ENCODE measurements at regions not wholly inside any gene's neighbourhood (a gene's known extent, or its start where the extent isn't known, plus 50 kb on each side); places are given as distances from the start of the nearest gene placed in this dataset.

GRCh38 chr4:111510535-111510934 lies 634.7 kb upstream of the FAM241A start:
- Histone ChIP-seq H3K4me3 (ENCODE audit: low read length) (no peak overlapping the region), H3K27me3 (ENCODE audit: insufficient read depth, low read length, poor library complexity, severe bottlenecking) (no peaks in the 10 kb centered on the region), H3K9me3 (ENCODE audit: low read length) (no peaks in the 10 kb centered on the region), H3K36me3 (ENCODE audit: insufficient read depth, low read length) (no peaks in the 10 kb centered on the region), H3K27ac (ENCODE audit: low read depth, low read length) (no peak overlapping the region), H3K4me1 (ENCODE audit: insufficient read depth, low read length) (no peaks in the 10 kb centered on the region)
- Mint-ChIP-seq H3K4me1 (no peaks in the 10 kb centered on the region), H3K27ac (no peak overlapping the region), H3K4me3 (no peak overlapping the region), H3K9me3 (peaks cover 0 to 7% (median 6%) of the 10 kb centered on the region in 5 donors), H3K27me3 (no peaks in the 10 kb centered on the region), H3K36me3 (peaks cover 0 to 2% (median 0%) of the 10 kb centered on the region in 3 donors)
- DNase-seq: no peak
- ChIA-PET POLR2A (no interaction called here), CTCF (no interaction called here)

- DNase-seq: no peak
- Histone ChIP-seq H3K36me3 (ENCODE audit: insufficient read depth, low read length) (no peaks in the 10 kb centered on the region), H3K4me3 (ENCODE audit: low read length) (no peak overlapping the region), H3K9me3 (ENCODE audit: low read length) (no peaks in the 10 kb centered on the region), H3K4me1 (ENCODE audit: insufficient read depth, low read length) (no peaks in the 10 kb centered on the region), H3K27me3 (ENCODE audit: insufficient read depth, low read length, poor library complexity, severe bottlenecking) (no peaks in the 10 kb centered on the region), H3K27ac (ENCODE audit: low read depth, low read length) (no peak overlapping the region)
- Mint-ChIP-seq H3K9me3 (peaks cover 0 to 9% (median 5%) of the 10 kb centered on the region in 5 donors), H3K36me3 (peaks cover 0 to 2% (median 0%) of the 10 kb centered on the region in 3 donors), H3K4me1 (no peaks in the 10 kb centered on the region), H3K4me3 (no peak overlapping the region), H3K27me3 (no peaks in the 10 kb centered on the region), H3K27ac (no peak overlapping the region)
- POLR2A ChIA-PET: no interaction called here
- CTCF ChIA-PET: no interaction called here
These were observed 633.0 kb upstream of the FAM241A start for GRCh38 chr4:111512081-111512783.

- ChIA-PET CTCF (no interaction called here), POLR2A (no interaction called here)
- no peaks in the 10 kb centered on the region for H3K36me3 Mint-ChIP-seq
- no peaks in the 10 kb centered on the region for H3K4me1 Mint-ChIP-seq
- no peak overlapping the region for H3K27ac Mint-ChIP-seq
- H3K4me3 ChIP-seq (ENCODE audit: low read length): no peak overlapping the region
- DNase-seq: no peak
- H3K4me1 ChIP-seq (ENCODE audit: insufficient read depth, low read length): no peaks in the 10 kb centered on the region
- H3K27me3 Mint-ChIP-seq: no peaks in the 10 kb centered on the region
- no peaks in the 10 kb centered on the region for H3K36me3 ChIP-seq (ENCODE audit: insufficient read depth, low read length)
- H3K27me3 ChIP-seq (ENCODE audit: insufficient read depth, low read length, poor library complexity, severe bottlenecking): no peaks in the 10 kb centered on the region
- H3K9me3 Mint-ChIP-seq: peaks cover 2 to 20% (median 5%) of the 10 kb centered on the region in 5 donors
- no peaks in the 10 kb centered on the region for H3K9me3 ChIP-seq (ENCODE audit: low read length)
- H3K27ac ChIP-seq (ENCODE audit: low read depth, low read length): no peak overlapping the region
- H3K4me3 Mint-ChIP-seq: no peak overlapping the region
These were observed 625.6 kb upstream of the FAM241A start for GRCh38 chr4:111519683-111520082.

GRCh38 chr4:111530446-111530845 lies 614.8 kb upstream of the FAM241A start:
- Mint-ChIP-seq H3K4me1 (no peaks in the 10 kb centered on the region), H3K9me3 (peaks cover 1 to 26% (median 11%) of the 10 kb centered on the region in 5 donors), H3K4me3 (no peak overlapping the region), H3K36me3 (no peaks in the 10 kb centered on the region), H3K27me3 (no peaks in the 10 kb centered on the region), H3K27ac (no peak overlapping the region)
- ChIA-PET POLR2A (no interaction called here), CTCF (no interaction called here)
- no peak for DNase-seq
- Histone ChIP-seq H3K4me3 (ENCODE audit: low read length) (no peak overlapping the region), H3K36me3 (ENCODE audit: insufficient read depth, low read length) (no peaks in the 10 kb centered on the region), H3K27ac (ENCODE audit: low read depth, low read length) (no peak overlapping the region), H3K27me3 (ENCODE audit: insufficient read depth, low read length, poor library complexity, severe bottlenecking) (no peaks in the 10 kb centered on the region), H3K9me3 (ENCODE audit: low read length) (no peaks in the 10 kb centered on the region), H3K4me1 (ENCODE audit: insufficient read depth, low read length) (no peaks in the 10 kb centered on the region)

GRCh38 chr4:111535792-111536191 lies 609.5 kb upstream of the FAM241A start:
- H3K9me3 Mint-ChIP-seq: peaks cover 0 to 7% (median 4%) of the 10 kb centered on the region in 5 donors
- no peaks in the 10 kb centered on the region for H3K4me1 Mint-ChIP-seq
- H3K27me3 Mint-ChIP-seq: no peaks in the 10 kb centered on the region
- DNase-seq: no peak
- Histone ChIP-seq H3K4me1 (ENCODE audit: insufficient read depth, low read length) (no peaks in the 10 kb centered on the region), H3K27me3 (ENCODE audit: insufficient read depth, low read length, poor library complexity, severe bottlenecking) (no peaks in the 10 kb centered on the region), H3K4me3 (ENCODE audit: low read length) (no peak overlapping the region), H3K9me3 (ENCODE audit: low read length) (no peaks in the 10 kb centered on the region), H3K36me3 (ENCODE audit: insufficient read depth, low read length) (no peaks in the 10 kb centered on the region), H3K27ac (ENCODE audit: low read depth, low read length) (no peak overlapping the region)
- CTCF ChIA-PET: no interaction called here
- H3K36me3 Mint-ChIP-seq: no peaks in the 10 kb centered on the region
- no peak overlapping the region for H3K27ac Mint-ChIP-seq
- POLR2A ChIA-PET: no interaction called here
- H3K4me3 Mint-ChIP-seq: no peak overlapping the region

GRCh38 chr4:111537165-111537564 lies 608.1 kb upstream of the FAM241A start:
- ChIA-PET POLR2A (no interaction called here), CTCF (no interaction called here)
- H3K36me3 ChIP-seq (ENCODE audit: insufficient read depth, low read length): no peaks in the 10 kb centered on the region
- no peaks in the 10 kb centered on the region for H3K9me3 ChIP-seq (ENCODE audit: low read length)
- H3K4me1 ChIP-seq (ENCODE audit: insufficient read depth, low read length): no peaks in the 10 kb centered on the region
- H3K36me3 Mint-ChIP-seq: no peaks in the 10 kb centered on the region
- H3K9me3 Mint-ChIP-seq: peaks cover 0 to 5% (median 4%) of the 10 kb centered on the region in 5 donors
- DNase-seq: no peak
- H3K4me3 ChIP-seq (ENCODE audit: low read length): no peak overlapping the region
- no peak overlapping the region for H3K4me3 Mint-ChIP-seq
- H3K27ac Mint-ChIP-seq: no peak overlapping the region
- H3K27me3 ChIP-seq (ENCODE audit: insufficient read depth, low read length, poor library complexity, severe bottlenecking): no peaks in the 10 kb centered on the region
- no peaks in the 10 kb centered on the region for H3K27me3 Mint-ChIP-seq
- H3K4me1 Mint-ChIP-seq: no peaks in the 10 kb centered on the region
- no peak overlapping the region for H3K27ac ChIP-seq (ENCODE audit: low read depth, low read length)

- no peaks in the 10 kb centered on the region for H3K4me1 ChIP-seq (ENCODE audit: insufficient read depth, low read length)
- Mint-ChIP-seq H3K27ac (no peak overlapping the region), H3K4me1 (no peaks in the 10 kb centered on the region), H3K9me3 (peaks cover 0 to 5% (median 4%) of the 10 kb centered on the region in 5 donors), H3K4me3 (no peak overlapping the region), H3K36me3 (no peaks in the 10 kb centered on the region), H3K27me3 (no peaks in the 10 kb centered on the region)
- CTCF ChIA-PET: no interaction called here
- H3K4me3 ChIP-seq (ENCODE audit: low read length): no peak overlapping the region
- no peaks in the 10 kb centered on the region for H3K27me3 ChIP-seq (ENCODE audit: insufficient read depth, low read length, poor library complexity, severe bottlenecking)
- POLR2A ChIA-PET: no interaction called here
- H3K27ac ChIP-seq (ENCODE audit: low read depth, low read length): no peak overlapping the region
- DNase-seq: no peak
- no peaks in the 10 kb centered on the region for H3K36me3 ChIP-seq (ENCODE audit: insufficient read depth, low read length)
- H3K9me3 ChIP-seq (ENCODE audit: low read length): no peaks in the 10 kb centered on the region
These were observed 607.4 kb upstream of the FAM241A start for GRCh38 chr4:111537871-111538270.

GRCh38 chr4:111540671-111541070 lies 604.6 kb upstream of the FAM241A start:
- no peaks in the 10 kb centered on the region for H3K4me1 ChIP-seq (ENCODE audit: insufficient read depth, low read length)
- DNase-seq: no peak
- no peaks in the 10 kb centered on the region for H3K27me3 ChIP-seq (ENCODE audit: insufficient read depth, low read length, poor library complexity, severe bottlenecking)
- H3K9me3 ChIP-seq (ENCODE audit: low read length): no peaks in the 10 kb centered on the region
- no peaks in the 10 kb centered on the region for H3K36me3 Mint-ChIP-seq
- H3K4me3 ChIP-seq (ENCODE audit: low read length): no peak overlapping the region
- peaks cover 0 to 5% (median 2%) of the 10 kb centered on the region in 5 donors for H3K9me3 Mint-ChIP-seq
- ChIA-PET POLR2A (no interaction called here), CTCF (no interaction called here)
- no peak overlapping the region for H3K27ac Mint-ChIP-seq
- no peaks in the 10 kb centered on the region for H3K27me3 Mint-ChIP-seq
- H3K27ac ChIP-seq (ENCODE audit: low read depth, low read length): no peak overlapping the region
- no peaks in the 10 kb centered on the region for H3K36me3 ChIP-seq (ENCODE audit: insufficient read depth, low read length)
- H3K4me1 Mint-ChIP-seq: no peaks in the 10 kb centered on the region
- no peak overlapping the region for H3K4me3 Mint-ChIP-seq

GRCh38 chr4:111542056-111542455 lies 603.2 kb upstream of the FAM241A start:
- ChIA-PET POLR2A (no interaction called here), CTCF (no interaction called here)
- Mint-ChIP-seq H3K4me1 (no peaks in the 10 kb centered on the region), H3K27ac (no peak overlapping the region), H3K4me3 (no peak overlapping the region), H3K27me3 (no peaks in the 10 kb centered on the region), H3K36me3 (no peaks in the 10 kb centered on the region), H3K9me3 (peaks cover 0 to 10% (median 2%) of the 10 kb centered on the region in 5 donors)
- no peaks in the 10 kb centered on the region for H3K9me3 ChIP-seq (ENCODE audit: low read length)
- no peak for DNase-seq
- H3K27me3 ChIP-seq (ENCODE audit: insufficient read depth, low read length, poor library complexity, severe bottlenecking): no peaks in the 10 kb centered on the region
- H3K4me3 ChIP-seq (ENCODE audit: low read length): no peak overlapping the region
- H3K27ac ChIP-seq (ENCODE audit: low read depth, low read length): no peak overlapping the region
- H3K36me3 ChIP-seq (ENCODE audit: insufficient read depth, low read length): no peaks in the 10 kb centered on the region
- no peaks in the 10 kb centered on the region for H3K4me1 ChIP-seq (ENCODE audit: insufficient read depth, low read length)
